GM18511 (cell line): ENCODE measurements at regions not wholly inside any gene's neighbourhood (a gene's known extent, or its start where the extent isn't known, plus 50 kb on each side); places are given as distances from the start of the nearest gene placed in this dataset.

Source experiments
- ATAC-seq: cut with Tn5 transposase; IDR thresholded peaks from one replicate; pipeline ENCODE4 v1.9.1; 2021; ENCODE audit warnings: mild to moderate bottlenecking, moderate library complexity; ENCODE audit not compliant: unreplicated experiment

GRCh38 chr1:78792756-78793155, 143.1 kb downstream of the IFI44 start:
- no peak for ATAC-seq

- ATAC-seq: peak; percentile 65
Measured at GRCh38 chr1:78797108-78797781, 147.6 kb downstream of the IFI44 start.

DNA sequence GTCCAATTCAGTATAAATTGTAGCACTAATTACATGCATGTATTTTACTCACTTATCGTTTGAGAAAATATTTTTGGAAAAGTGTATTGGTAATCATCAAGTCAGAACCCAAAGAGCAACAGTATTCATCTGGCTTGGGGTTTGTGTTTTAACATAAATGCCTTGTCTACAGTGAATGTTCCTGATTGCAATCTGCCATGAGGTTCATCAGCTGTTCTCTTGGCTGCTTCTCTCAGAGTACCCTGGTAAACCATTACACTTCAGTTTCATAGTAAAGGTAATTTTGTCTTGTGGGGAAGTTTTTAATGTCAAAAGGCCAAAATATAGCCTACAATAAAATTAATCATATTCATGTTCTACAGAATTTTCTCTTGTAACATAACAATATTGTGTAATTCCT, 150.3 kb downstream of the IFI44 start:
- no peak for ATAC-seq

DNA sequence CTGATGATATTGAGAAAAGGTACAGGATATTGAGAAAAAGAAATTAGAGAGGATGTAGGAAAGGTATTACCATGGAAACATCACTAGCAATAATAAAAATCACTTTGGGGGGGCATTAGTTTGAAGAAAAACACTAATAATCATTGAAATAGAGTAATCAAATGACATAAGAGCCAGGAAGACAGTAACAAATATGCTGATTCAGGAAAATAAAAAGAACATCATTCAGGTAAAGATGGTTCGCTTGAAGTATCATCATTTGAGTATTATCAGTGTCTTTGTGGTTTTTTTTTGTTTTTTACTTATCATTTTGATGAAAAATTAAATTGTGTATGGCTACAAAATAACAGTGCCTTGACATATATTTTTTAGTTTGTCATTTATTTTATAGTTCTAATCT, 164.5 kb downstream of the IFI44 start:
- ATAC-seq: no peak

- no peak for ATAC-seq
Measured at GRCh38 chr1:78825561-78825960, 175.9 kb downstream of the IFI44 start.

DNA sequence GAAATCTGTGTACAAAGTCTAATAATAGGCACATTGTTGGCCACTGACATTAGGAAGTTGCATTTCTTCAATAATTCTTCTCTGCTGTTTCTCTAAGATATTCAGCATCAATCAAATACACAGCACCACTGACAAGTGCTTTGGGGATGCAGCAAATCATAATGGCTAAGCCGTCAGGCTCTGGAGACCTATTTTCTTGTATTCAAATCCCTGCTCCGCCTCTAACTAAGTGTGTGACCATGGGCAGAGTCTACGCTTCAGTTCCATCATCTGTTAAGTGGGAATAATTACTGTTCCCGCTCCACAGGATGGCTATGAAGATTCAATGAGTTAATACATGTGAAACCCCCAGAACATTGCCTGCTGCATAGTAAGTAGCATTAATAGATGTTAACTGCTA, 176.9 kb downstream of the ADGRL4 start:
- ATAC-seq: no peak

DNA sequence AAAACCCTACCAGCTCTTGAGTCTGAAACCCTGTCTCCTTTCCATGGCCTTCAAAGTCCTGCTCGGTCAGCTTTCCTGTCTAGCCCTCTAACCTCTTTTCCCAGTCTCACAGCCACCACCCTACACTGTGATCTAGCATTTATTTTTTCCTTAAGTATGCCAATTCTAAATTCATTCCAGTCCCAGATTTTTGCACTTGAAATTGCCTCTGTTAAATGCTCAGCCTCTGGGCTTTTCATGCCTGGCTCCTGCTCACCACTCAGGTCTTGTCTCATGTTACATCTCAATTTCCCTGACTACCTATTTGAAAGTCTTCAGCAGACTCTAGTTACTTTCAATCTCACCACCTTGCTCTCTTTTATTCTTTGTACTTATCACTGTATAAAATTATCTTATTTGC, 176.2 kb downstream of the ADGRL4 start:
- no peak for ATAC-seq

DNA sequence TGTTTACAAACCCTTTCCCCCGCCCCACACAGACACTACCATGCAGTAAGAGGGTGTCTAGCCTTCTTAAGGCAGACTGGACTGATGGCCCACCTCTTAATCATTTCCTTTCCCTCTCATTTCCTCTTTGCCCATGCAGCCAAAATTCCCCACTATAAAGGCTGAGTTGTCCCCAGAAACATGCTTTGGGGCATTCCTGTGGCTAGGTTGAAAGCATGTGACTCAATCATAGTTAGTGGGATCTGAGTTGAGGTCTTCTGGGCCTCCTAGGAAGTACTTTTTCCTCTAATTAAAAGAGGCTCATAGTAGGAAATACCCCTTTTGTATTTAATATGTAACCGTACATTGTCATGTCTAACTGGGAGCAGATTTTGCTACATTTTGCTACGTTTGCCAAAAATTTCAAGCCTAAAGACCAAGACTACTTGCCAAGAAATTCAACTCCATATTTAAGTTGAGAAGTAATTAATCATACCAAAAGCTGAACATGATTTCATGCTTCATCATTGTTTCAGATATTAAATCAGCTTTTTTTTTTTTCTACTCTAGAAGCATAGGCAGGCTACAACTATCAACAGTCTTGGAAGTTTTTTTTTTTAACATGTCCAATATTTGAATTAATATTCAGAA, 174.7 kb downstream of the ADGRL4 start:
- ATAC-seq: peak; percentile 41

DNA sequence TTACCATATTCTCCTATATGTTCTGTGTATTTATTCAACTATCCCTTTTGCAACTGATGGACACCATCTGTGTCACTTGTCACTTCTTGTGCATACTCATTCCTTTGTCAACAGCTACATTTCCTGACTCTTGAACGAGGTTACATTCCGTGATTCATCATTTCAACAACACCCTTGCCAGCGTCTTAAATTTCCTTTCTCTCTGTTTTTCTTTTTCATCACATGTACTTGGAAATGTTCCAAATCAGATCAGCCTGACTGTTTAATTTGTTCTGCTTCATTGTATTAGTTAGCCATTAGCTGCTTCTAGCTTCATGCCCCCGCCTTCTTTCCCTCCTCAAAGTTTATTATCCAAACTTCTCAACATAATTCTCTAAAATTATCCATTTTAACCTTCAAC, 173.0 kb downstream of the ADGRL4 start:
- no peak for ATAC-seq

- ATAC-seq: peak; percentile 70
Measured at GRCh38 chr1:78834201-78834741, 172.3 kb downstream of the ADGRL4 start.

DNA sequence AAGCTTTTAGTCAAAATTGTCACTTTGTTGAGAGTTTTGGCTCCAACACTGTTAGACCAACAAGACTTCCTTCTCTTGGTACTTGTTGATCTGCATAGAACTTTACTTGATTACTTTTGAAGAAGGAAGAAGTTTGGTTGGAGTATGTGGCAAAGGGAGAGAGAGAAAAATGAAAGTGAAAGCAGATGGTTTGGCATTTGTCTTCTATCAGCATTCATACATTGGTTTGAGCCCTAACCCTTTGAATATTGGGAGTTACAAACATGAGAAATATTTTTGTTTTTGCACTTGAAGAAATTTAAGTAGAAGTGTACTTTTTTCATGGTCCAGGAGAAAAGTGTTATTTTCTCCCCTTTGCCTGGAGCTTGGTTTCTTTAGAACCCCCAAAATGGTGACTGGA, 169.8 kb downstream of the ADGRL4 start:
- no peak for ATAC-seq

GRCh38 chr1:78839704-78840277, 166.7 kb downstream of the ADGRL4 start:
- no peak for ATAC-seq
